ENCODE measurements at regions not wholly inside any gene's neighbourhood (a gene's known extent, or its start where the extent isn't known, plus 50 kb on each side); places are given as distances from the start of the nearest gene placed in this dataset.

DNA sequence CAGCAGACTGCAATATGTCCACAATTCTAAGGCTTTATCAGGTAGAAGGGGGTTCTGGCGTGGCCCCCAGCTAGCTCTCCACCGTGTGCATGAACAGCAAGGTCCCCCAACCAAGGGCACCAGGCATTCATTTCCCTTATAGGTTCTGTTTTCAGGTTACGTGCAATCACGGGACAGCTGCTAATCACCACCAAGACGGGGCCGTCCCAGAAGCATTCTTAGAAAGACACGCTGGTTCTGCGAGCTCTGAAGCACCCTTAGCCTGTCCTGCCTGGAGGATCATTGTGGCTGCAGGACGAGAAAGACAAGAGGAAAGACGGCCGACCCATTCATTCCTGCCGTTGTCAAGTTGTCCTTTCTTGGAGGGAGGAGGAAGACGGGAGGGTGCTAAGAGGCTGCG, 302.9 kb downstream of the SOX9 start:
- Histone ChIP-seq H3K4me1 (ENCODE audit: insufficient read depth, low read length, poor library complexity, severe bottlenecking) (no peaks in the 10 kb centered on the region), H3K9me2 (replicated peaks; ENCODE audit: low read depth, low read length) (no peaks in the 10 kb centered on the region), H3F3A (ENCODE audit: low read depth) (no peaks in the 10 kb centered on the region), H3K79me2 (ENCODE audit: insufficient read depth, low read length) (no peaks in the 10 kb centered on the region), H2AFZ (ENCODE audit: low read length) (no peak overlapping the region), H3K4me3 (ENCODE audit: low read length, poor library complexity, severe bottlenecking) (no peak overlapping the region), H3K36me3 (ENCODE audit: insufficient read depth, low read length) (no peaks in the 10 kb centered on the region), H3K9me3 (ENCODE audit: insufficient read depth, low read depth, low read length) (no peaks in the 10 kb centered on the region; the same call in 1 of the 2 replicates), H4K20me1 (ENCODE audit: insufficient read depth, low read length, poor library complexity, severe bottlenecking) (no peaks in the 10 kb centered on the region), H3K4me2 (ENCODE audit: low read depth, low read length, poor library complexity, severe bottlenecking) (no peak overlapping the region), H3K27me3 (ENCODE audit: insufficient read depth, low read length, poor library complexity, severe bottlenecking) (no peaks in the 10 kb centered on the region), H3K9ac (ENCODE audit: low read depth, low read length, poor library complexity, severe bottlenecking) (no peak overlapping the region)
- no peak for TF ChIP-seq CTCF (conservative IDR thresholded peaks at IDR 0.05; ENCODE audit: low read length)

- no peak overlapping the region for H2AFZ ChIP-seq (ENCODE audit: low read length)
- TF ChIP-seq EZH2phosphoT487 (IDR thresholded peaks at IDR 0.05; ENCODE audit: borderline replicate concordance) (no peak), CTCF (conservative IDR thresholded peaks at IDR 0.05; ENCODE audit: low read length) (no peak)
- H3K9ac ChIP-seq (ENCODE audit: low read depth, low read length, poor library complexity, severe bottlenecking): no peak overlapping the region
- no peaks in the 10 kb centered on the region for H3K27me3 ChIP-seq (ENCODE audit: insufficient read depth, low read length, poor library complexity, severe bottlenecking)
- H3K36me3 ChIP-seq (ENCODE audit: insufficient read depth, low read length): no peaks in the 10 kb centered on the region
- H3K4me3 ChIP-seq (ENCODE audit: low read length, poor library complexity, severe bottlenecking): no peak overlapping the region
- no peaks in the 10 kb centered on the region for H3K9me2 ChIP-seq (replicated peaks; ENCODE audit: low read depth, low read length)
- H3K4me1 ChIP-seq (ENCODE audit: insufficient read depth, low read length, poor library complexity, severe bottlenecking): no peaks in the 10 kb centered on the region
- H3F3A ChIP-seq (ENCODE audit: low read depth): no peaks in the 10 kb centered on the region
- H3K9me3 ChIP-seq (ENCODE audit: insufficient read depth, low read depth, low read length): no peaks in the 10 kb centered on the region; the same call in 1 of the 2 replicates
- no peak overlapping the region for H3K4me2 ChIP-seq (ENCODE audit: low read depth, low read length, poor library complexity, severe bottlenecking)
- no peaks in the 10 kb centered on the region for H4K20me1 ChIP-seq (ENCODE audit: insufficient read depth, low read length, poor library complexity, severe bottlenecking)
- H3K79me2 ChIP-seq (ENCODE audit: insufficient read depth, low read length): no peaks in the 10 kb centered on the region
These were observed 303.8 kb downstream of the SOX9 start for GRCh38 chr17:72424505-72425117.

- Histone ChIP-seq H3K4me1 (ENCODE audit: insufficient read depth, low read length, poor library complexity, severe bottlenecking) (no peaks in the 10 kb centered on the region), H4K20me1 (ENCODE audit: insufficient read depth, low read length, poor library complexity, severe bottlenecking) (no peaks in the 10 kb centered on the region), H3K9me3 (ENCODE audit: insufficient read depth, low read depth, low read length) (no peaks in the 10 kb centered on the region; the same call in 1 of the 2 replicates), H3K27me3 (ENCODE audit: insufficient read depth, low read length, poor library complexity, severe bottlenecking) (no peaks in the 10 kb centered on the region), H3K4me3 (ENCODE audit: low read length, poor library complexity, severe bottlenecking) (no peak overlapping the region), H2AFZ (ENCODE audit: low read length) (no peak overlapping the region), H3K79me2 (ENCODE audit: insufficient read depth, low read length) (no peaks in the 10 kb centered on the region), H3K9ac (ENCODE audit: low read depth, low read length, poor library complexity, severe bottlenecking) (no peak overlapping the region), H3K4me2 (ENCODE audit: low read depth, low read length, poor library complexity, severe bottlenecking) (no peak overlapping the region), H3F3A (ENCODE audit: low read depth) (no peaks in the 10 kb centered on the region), H3K36me3 (ENCODE audit: insufficient read depth, low read length) (no peaks in the 10 kb centered on the region), H3K9me2 (replicated peaks; ENCODE audit: low read depth, low read length) (no peaks in the 10 kb centered on the region)
- TF ChIP-seq CTCF (conservative IDR thresholded peaks at IDR 0.05; ENCODE audit: low read length) (no peak), EZH2phosphoT487 (IDR thresholded peaks at IDR 0.05; ENCODE audit: borderline replicate concordance) (no peak)
These were observed 304.4 kb downstream of the SOX9 start for GRCh38 chr17:72425133-72425793.

All from Loucy (cell line).